ENCODE measurements at regions not wholly inside any gene's neighbourhood (a gene's known extent, or its start where the extent isn't known, plus 50 kb on each side); places are given as distances from the start of the nearest gene placed in this dataset.

DNA sequence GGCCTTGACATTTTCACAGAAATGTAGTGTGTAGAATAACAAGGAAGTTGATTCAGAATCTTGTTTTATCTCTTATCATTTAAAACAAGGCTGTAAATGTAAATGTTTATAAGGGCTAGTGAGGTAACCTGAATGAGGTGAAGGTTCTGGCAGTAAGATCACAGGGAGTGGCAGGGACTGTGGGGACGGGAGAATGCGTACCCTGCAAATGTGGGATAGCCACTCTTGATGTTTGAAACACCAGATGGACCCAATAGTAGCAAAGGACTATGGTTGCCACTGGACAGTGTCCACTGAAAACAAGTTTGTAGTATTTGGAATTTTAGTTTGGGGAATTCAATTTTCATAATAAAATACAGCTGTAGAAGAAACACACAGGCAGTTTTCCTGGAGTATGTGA is 155.3 kb downstream of the FHIP1A start:
- H3K4me3 ChIP-seq (replicated peaks in 1 of 4; ENCODE audit: control extremely low read depth in 1 of 4, insufficient read depth in 1 of 4, low read depth in 3 of 4, low read length in 4 of 4) = no peak overlapping the region
- TF ChIP-seq, protein P1, sequence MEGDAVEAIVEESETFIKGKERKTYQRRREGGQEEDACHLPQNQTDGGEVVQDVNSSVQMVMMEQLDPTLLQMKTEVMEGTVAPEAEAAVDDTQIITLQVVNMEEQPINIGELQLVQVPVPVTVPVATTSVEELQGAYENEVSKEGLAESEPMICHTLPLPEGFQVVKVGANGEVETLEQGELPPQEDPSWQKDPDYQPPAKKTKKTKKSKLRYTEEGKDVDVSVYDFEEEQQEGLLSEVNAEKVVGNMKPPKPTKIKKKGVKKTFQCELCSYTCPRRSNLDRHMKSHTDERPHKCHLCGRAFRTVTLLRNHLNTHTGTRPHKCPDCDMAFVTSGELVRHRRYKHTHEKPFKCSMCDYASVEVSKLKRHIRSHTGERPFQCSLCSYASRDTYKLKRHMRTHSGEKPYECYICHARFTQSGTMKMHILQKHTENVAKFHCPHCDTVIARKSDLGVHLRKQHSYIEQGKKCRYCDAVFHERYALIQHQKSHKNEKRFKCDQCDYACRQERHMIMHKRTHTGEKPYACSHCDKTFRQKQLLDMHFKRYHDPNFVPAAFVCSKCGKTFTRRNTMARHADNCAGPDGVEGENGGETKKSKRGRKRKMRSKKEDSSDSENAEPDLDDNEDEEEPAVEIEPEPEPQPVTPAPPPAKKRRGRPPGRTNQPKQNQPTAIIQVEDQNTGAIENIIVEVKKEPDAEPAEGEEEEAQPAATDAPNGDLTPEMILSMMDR (conservative IDR thresholded peaks at IDR 0.05 in 1 of 2, IDR thresholded peaks at IDR 0.05 in 1 of 2; ENCODE audit: low read depth in 1 of 2, low read length in 2 of 2) = no peak
- no peak for TF ChIP-seq EZH2 (IDR thresholded peaks at IDR 0.05; ENCODE audit: low read length, missing control alignments)

DNA sequence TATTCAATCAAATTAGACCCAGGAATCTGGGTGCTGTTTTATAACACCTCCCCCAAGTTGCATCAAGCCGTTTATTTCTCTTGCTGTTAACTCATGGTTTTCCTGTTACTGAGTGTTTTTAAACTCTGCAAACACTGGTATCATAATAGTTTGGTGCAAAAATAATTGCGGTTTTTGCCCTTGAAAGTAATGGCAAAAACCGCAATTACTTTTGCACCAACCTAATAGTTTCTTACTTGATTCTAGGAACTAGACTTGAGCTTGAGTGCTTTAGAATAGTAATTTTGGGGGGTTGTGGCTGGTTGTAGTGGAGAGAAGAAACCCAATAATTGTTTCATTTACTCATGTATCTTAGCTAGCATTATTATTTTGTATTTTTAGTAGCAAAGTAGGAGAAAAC is 156.6 kb downstream of the FHIP1A start:
- peaks cover 2% of the 10 kb centered on the region for H3K27me3 ChIP-seq (ENCODE audit: control insufficient read depth, insufficient read depth, low read length)
- H4K20me1 ChIP-seq (ENCODE audit: control insufficient read depth, extremely low read depth, insufficient read depth, low read length) = no peaks in the 10 kb centered on the region
- no peaks in the 10 kb centered on the region for H3K9me3 ChIP-seq (ENCODE audit: control insufficient read depth, insufficient read depth, low read depth, low read length)
- TF ChIP-seq, protein P1 (conservative IDR thresholded peaks at IDR 0.05 in 1 of 2, IDR thresholded peaks at IDR 0.05 in 1 of 2; ENCODE audit: low read depth in 1 of 2, low read length in 2 of 2) = no peak
- no peak for TF ChIP-seq EZH2 (IDR thresholded peaks at IDR 0.05; ENCODE audit: low read length, missing control alignments)
- H3K27ac ChIP-seq (ENCODE audit: insufficient read depth, low read length) = no peak overlapping the region
- no peaks in the 10 kb centered on the region for H3K36me3 ChIP-seq (ENCODE audit: control insufficient read depth, insufficient read depth, low read length)
- no peak for DNase-seq (ENCODE audit: low read depth in 2 of 2)
- no peak overlapping the region for H3K9ac ChIP-seq (ENCODE audit: insufficient read depth, low read length)
- no peak overlapping the region for H3K4me2 ChIP-seq (ENCODE audit: extremely low read depth, insufficient read depth, low read length)
- H3K4me3 ChIP-seq (replicated peaks in 1 of 4; ENCODE audit: control extremely low read depth in 1 of 4, insufficient read depth in 1 of 4, low read depth in 3 of 4, low read length in 4 of 4) = no peak overlapping the region
- H2AFZ ChIP-seq (ENCODE audit: low read length) = no peak overlapping the region
- H3K79me2 ChIP-seq (ENCODE audit: control insufficient read depth, insufficient read depth, low read length) = no peaks in the 10 kb centered on the region
- H3K4me1 ChIP-seq (ENCODE audit: control insufficient read depth, extremely low read depth, insufficient read depth, low read length) = no peaks in the 10 kb centered on the region

More for the DNA sequence above, 155.3 kb downstream of the FHIP1A start:
- Histone ChIP-seq H4K20me1 (ENCODE audit: control insufficient read depth, extremely low read depth, insufficient read depth, low read length) (no peaks in the 10 kb centered on the region), H3K27ac (ENCODE audit: insufficient read depth, low read length) (no peak overlapping the region), H3K4me1 (ENCODE audit: control insufficient read depth, extremely low read depth, insufficient read depth, low read length) (no peaks in the 10 kb centered on the region), H3K9ac (ENCODE audit: insufficient read depth, low read length) (no peak overlapping the region), H2AFZ (ENCODE audit: low read length) (no peak overlapping the region), H3K4me2 (ENCODE audit: extremely low read depth, insufficient read depth, low read length) (no peak overlapping the region), H3K9me3 (ENCODE audit: control insufficient read depth, insufficient read depth, low read depth, low read length) (no peaks in the 10 kb centered on the region), H3K27me3 (ENCODE audit: control insufficient read depth, insufficient read depth, low read length) (peaks cover 2% of the 10 kb centered on the region), H3K79me2 (ENCODE audit: control insufficient read depth, insufficient read depth, low read length) (no peaks in the 10 kb centered on the region), H3K36me3 (ENCODE audit: control insufficient read depth, insufficient read depth, low read length) (no peaks in the 10 kb centered on the region)
- DNase-seq (ENCODE audit: low read depth in 2 of 2) = no peak

DNA sequence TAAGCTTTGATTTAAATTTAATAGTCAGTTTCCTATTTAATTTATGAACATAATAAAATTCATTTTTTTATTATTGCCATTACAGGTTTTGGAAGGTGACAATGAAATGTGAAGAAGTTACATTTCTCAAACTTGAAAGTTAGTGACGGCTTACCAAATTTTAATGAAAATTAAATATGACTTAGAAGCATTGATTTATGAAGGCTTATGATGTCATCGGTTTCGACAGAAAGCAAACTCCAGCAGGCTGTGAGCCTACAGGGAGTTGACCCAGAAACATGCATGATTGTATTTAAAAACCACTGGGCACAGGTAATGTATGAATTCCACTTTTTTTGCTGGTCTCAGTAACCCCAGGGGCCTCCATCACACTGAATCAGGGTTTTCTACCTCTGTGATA is 157.1 kb downstream of the FHIP1A start:
- H3K4me1 ChIP-seq (ENCODE audit: control insufficient read depth, extremely low read depth, insufficient read depth, low read length) = no peaks in the 10 kb centered on the region
- no peak overlapping the region for H2AFZ ChIP-seq (ENCODE audit: low read length)
- H3K36me3 ChIP-seq (ENCODE audit: control insufficient read depth, insufficient read depth, low read length) = no peaks in the 10 kb centered on the region
- TF ChIP-seq, protein P1 (conservative IDR thresholded peaks at IDR 0.05 in 1 of 2, IDR thresholded peaks at IDR 0.05 in 1 of 2; ENCODE audit: low read depth in 1 of 2, low read length in 2 of 2) = no peak
- TF ChIP-seq EZH2 (IDR thresholded peaks at IDR 0.05; ENCODE audit: low read length, missing control alignments) = no peak
- DNase-seq (ENCODE audit: low read depth in 2 of 2) = no peak
- no peak overlapping the region for H3K4me2 ChIP-seq (ENCODE audit: extremely low read depth, insufficient read depth, low read length)
- H3K27me3 ChIP-seq (ENCODE audit: control insufficient read depth, insufficient read depth, low read length) = peaks cover 2% of the 10 kb centered on the region
- no peaks in the 10 kb centered on the region for H4K20me1 ChIP-seq (ENCODE audit: control insufficient read depth, extremely low read depth, insufficient read depth, low read length)
- H3K9ac ChIP-seq (ENCODE audit: insufficient read depth, low read length) = no peak overlapping the region
- H3K9me3 ChIP-seq (ENCODE audit: control insufficient read depth, insufficient read depth, low read depth, low read length) = no peaks in the 10 kb centered on the region
- no peak overlapping the region for H3K27ac ChIP-seq (ENCODE audit: insufficient read depth, low read length)
- H3K79me2 ChIP-seq (ENCODE audit: control insufficient read depth, insufficient read depth, low read length) = no peaks in the 10 kb centered on the region
- H3K4me3 ChIP-seq (replicated peaks in 1 of 4; ENCODE audit: control extremely low read depth in 1 of 4, insufficient read depth in 1 of 4, low read depth in 3 of 4, low read length in 4 of 4) = no peak overlapping the region

Data from fibroblast of lung (primary cell).